Neural cell (in vitro differentiated cells): ENCODE measurements at regions not wholly inside any gene's neighbourhood (a gene's known extent, or its start where the extent isn't known, plus 50 kb on each side); places are given as distances from the start of the nearest gene placed in this dataset.

Experiments used
- CTCF ChIP-seq: fragments of 450-650 bp; IDR thresholded peaks from 2 replicates; pipeline ENCODE4 v1.5.1; 2014; ENCODE audit warnings: antibody characterized with exemption, mild to moderate bottlenecking, moderate library complexity; ENCODE audit not compliant: poor library complexity, severe bottlenecking
- EP300 ChIP-seq: fragments of 450-650 bp; conservative IDR thresholded peaks from 2 replicates; pipeline ENCODE4 v1.6.1; 2014; ENCODE audit warnings: antibody characterized with exemption, mild to moderate bottlenecking, moderate library complexity; ENCODE audit not compliant: poor library complexity, severe bottlenecking
- EZH2 ChIP-seq: fragments of 200-600, 300-800 bp; shearing (Covaris generic), sonication (generic); IDR thresholded peaks from 2 replicates; pipeline ENCODE4 v1.6.1; 2014; ENCODE audit warnings: antibody characterized with exemption, low read length, borderline replicate concordance, mild to moderate bottlenecking; ENCODE audit not compliant: insufficient read depth, poor library complexity, severe bottlenecking
- MXI1 ChIP-seq: fragments of 450-650 bp; conservative IDR thresholded peaks from 2 replicates; pipeline ENCODE4 v1.6.1; 2014; ENCODE audit warnings: antibody characterized with exemption, mild to moderate bottlenecking; ENCODE audit not compliant: poor library complexity, severe bottlenecking
- POLR2AphosphoS5 ChIP-seq: IDR thresholded peaks from 2 replicates; pipeline ENCODE4 v1.6.1; 2012
- RAD21 ChIP-seq: fragments of 450-650 bp; conservative IDR thresholded peaks from 2 replicates; pipeline ENCODE4 v1.6.1; 2014; ENCODE audit warnings: antibody characterized with exemption, mild to moderate bottlenecking, moderate library complexity
- REST ChIP-seq: IDR thresholded peaks from 2 replicates; pipeline ENCODE4 v1.6.1; 2012; ENCODE audit warnings: borderline replicate concordance
- TAF1 ChIP-seq: IDR thresholded peaks from 2 replicates; pipeline ENCODE4 v1.6.1; 2012; ENCODE audit warnings: low read depth

GRCh38 chr6:132118144-132118543 is 167.0 kb upstream of the CCN2 start:
- no peak for TF ChIP-seq RAD21
- TF ChIP-seq TAF1, result no peak
- no peak for TF ChIP-seq REST
- no peak for TF ChIP-seq CTCF
- no peak for TF ChIP-seq EZH2
- TF ChIP-seq POLR2AphosphoS5, result no peak
- no peak for TF ChIP-seq EP300
- no peak for TF ChIP-seq MXI1
